C4-2B (cell line): ENCODE measurements at regions not wholly inside any gene's neighbourhood (a gene's known extent, or its start where the extent isn't known, plus 50 kb on each side); places are given as distances from the start of the nearest gene placed in this dataset.

Experiments
- H3K27ac ChIP-seq: fragments of 450-650 bp; 2 replicates; pipeline ENCODE4 v1.5.1; 2017
- ZFX ChIP-seq: fragments of 450-650 bp; IDR thresholded peaks from 2 replicates; pipeline ENCODE4 v1.6.1; 2017
- TF ChIP-seq, protein P1 (sequence below): fragments of 450-650 bp; conservative IDR thresholded peaks from 2 replicates; pipeline ENCODE4 v1.5.1; 2017; ENCODE audit warnings: mild to moderate bottlenecking

DNA sequence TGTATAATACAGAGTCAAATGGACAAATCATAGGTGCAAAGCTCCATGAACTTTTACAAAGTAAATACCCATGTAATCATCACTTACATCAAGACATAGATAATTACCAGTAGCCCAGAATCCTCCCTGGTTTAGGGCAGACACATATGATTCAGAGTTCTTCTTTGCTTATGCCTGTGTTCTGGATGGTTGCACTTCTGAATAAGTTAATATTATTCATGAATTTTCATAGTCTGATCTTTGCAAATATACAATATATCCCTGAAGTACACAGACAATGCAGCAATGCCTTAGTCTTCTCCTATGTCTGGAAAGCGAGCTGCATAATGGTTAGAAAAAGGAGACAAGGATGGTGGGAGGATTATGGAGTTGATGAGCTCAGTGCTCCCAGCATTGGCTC lies 122.4 kb upstream of the PLXNA2 start:
- H3K27ac ChIP-seq = no peak overlapping the region
- TF ChIP-seq, protein P1, sequence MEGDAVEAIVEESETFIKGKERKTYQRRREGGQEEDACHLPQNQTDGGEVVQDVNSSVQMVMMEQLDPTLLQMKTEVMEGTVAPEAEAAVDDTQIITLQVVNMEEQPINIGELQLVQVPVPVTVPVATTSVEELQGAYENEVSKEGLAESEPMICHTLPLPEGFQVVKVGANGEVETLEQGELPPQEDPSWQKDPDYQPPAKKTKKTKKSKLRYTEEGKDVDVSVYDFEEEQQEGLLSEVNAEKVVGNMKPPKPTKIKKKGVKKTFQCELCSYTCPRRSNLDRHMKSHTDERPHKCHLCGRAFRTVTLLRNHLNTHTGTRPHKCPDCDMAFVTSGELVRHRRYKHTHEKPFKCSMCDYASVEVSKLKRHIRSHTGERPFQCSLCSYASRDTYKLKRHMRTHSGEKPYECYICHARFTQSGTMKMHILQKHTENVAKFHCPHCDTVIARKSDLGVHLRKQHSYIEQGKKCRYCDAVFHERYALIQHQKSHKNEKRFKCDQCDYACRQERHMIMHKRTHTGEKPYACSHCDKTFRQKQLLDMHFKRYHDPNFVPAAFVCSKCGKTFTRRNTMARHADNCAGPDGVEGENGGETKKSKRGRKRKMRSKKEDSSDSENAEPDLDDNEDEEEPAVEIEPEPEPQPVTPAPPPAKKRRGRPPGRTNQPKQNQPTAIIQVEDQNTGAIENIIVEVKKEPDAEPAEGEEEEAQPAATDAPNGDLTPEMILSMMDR = no peak
- no peak for TF ChIP-seq ZFX

DNA sequence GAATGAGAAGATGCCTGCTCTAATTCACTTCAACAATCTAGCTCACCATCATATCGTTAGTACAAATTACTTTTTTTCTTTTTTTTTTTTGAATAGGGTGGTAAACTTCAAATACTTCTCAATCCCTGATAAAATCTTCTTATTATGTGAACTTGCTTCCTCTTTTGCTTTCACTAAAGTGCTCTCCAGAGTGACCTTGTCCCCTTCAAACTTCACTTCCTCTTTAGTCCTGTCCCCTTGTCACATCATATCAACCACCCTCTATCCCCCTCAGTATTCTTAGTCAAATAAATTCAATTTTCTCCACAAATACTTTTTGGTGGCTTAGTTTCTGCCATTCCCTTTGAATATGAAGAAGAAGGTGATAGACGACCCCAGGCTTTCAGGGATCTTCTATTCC lies 124.9 kb upstream of the PLXNA2 start:
- no peak overlapping the region for H3K27ac ChIP-seq
- no peak for TF ChIP-seq ZFX
- TF ChIP-seq, protein P1 = no peak

DNA sequence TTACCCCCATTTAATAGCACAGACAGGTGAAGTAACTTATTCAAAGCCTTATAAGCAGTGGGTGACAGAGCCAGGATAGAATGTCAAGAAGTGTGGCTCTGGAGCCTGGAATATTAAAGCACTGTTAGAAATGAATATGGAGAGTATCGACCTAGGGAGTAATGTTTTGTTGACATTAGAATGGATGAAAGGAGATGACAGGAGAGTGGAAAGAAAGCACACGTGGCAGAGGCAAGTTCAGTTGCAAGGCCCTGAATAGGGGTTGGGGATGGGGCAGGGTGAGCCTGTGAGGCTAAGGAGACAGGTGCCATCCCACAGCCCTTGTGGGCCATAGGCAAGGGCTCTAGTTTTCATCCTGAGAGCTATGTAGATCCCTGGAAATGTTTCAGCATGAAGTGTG lies 125.5 kb upstream of the PLXNA2 start:
- H3K27ac ChIP-seq = no peak overlapping the region
- no peak for TF ChIP-seq ZFX
- TF ChIP-seq, protein P1 = no peak

DNA sequence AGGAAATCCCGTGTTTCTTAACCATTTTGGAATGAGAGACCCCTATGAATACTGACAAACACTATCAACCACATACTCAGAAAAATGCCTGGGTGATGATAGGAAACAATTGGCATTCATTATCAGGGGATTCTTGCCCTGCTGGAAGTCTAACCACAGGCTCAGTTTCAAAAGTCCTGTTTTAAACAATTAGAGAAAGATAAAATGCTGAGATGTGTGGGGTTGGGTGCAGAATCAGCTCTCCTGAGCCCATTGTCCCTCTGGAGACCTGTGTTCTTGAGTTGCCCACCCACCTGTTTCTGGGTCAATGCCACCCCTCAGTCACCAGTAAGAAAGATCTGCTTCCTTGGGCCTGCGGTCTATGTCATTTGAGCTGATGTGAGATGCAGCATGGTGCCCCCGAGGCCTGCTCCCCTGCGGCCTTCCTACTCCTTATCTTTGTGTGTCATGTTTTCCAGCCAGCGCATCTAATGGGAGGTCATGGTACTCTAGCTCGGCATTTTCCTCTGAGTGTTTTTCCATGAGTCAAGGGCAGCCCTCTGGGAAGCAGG lies 130.3 kb upstream of the PLXNA2 start:
- no peak overlapping the region for H3K27ac ChIP-seq
- no peak for TF ChIP-seq ZFX
- TF ChIP-seq, protein P1 = no peak

DNA sequence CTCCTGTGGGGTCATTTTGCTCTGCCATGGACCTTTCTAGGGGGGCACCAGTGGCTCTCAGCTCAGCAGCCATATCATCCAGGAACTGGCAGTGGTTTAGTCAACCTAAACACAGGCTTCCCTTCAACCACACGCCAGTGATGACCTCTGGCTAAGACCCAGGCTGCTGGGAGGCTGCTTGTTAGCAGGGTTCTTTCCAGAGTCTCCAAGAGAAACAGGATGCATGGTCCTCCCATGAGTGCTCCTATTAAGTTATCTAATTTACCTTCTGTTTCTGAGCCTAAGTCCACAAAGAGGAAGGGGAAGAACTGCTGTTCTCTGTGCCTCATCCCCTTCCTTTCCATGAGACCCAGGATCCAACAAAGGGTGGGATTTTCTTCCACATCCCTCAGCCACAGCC lies 137.3 kb upstream of the PLXNA2 start:
- no peak overlapping the region for H3K27ac ChIP-seq
- TF ChIP-seq ZFX = no peak
- TF ChIP-seq, protein P1 = no peak

DNA sequence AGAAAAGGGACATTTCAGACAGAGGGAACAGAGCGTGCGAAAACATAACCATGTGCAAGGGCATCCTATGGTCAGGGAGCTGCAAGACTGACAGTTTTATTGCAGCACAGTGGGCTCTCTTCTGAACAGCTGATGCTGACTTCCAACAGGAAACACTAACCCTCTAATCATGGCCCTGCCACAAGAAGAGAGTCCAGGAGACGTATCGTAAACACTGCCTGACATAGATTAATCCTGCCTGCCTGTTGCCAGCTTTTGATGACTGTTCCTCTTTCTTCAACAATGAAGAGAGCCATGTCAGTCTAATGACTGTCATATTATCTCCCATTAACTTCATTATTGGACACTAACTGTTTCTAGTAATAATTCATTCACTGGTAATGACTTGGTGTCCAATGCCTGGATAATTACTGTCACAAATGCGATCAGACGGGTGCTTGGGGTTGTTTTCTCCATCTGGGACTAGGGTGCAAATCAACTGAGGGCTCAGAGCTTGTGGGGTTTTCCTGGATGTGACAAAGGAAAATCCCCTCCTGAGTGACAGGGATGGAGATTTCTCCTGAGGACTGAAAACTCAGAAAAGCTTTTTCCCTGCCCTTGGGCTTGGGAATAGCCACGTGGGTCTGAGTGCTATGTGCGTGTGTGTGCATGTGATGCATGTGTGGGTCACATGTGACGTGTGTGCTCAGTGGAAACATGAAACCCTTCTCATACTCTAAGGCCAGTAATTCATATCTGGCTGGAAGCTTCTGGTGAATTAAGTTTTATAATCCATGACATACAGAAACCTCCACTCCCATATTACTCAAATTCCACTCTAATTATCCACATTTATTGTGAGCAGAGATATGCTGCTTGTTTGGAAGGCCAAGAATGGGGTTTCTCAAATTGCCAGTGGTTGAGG lies 144.0 kb upstream of the PLXNA2 start:
- TF ChIP-seq, protein P1 = no peak
- no peak overlapping the region for H3K27ac ChIP-seq

DNA sequence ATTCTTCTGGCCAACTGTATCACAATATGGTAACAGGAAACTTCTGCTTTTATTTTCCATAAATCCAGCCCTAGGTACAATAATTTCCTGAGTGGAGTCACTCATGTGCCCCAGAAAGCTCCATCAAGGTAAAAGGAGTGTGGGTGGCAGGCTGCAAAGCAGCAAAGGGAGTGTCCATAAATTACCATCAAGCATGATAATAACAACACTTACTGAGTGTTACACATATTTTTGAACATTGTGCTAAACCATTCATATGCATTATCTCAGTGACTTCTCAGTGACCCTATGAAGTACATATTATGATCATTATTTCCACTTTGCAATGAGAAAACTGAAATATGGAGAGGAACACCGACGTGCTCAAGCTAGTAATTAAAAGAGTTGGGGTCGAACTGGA lies 149.2 kb upstream of the PLXNA2 start:
- no peak for TF ChIP-seq ZFX
- TF ChIP-seq, protein P1 = no peak
- no peak overlapping the region for H3K27ac ChIP-seq
